Neutrophil (primary cell): ENCODE measurements at regions not wholly inside any gene's neighbourhood (a gene's known extent, or its start where the extent isn't known, plus 50 kb on each side); places are given as distances from the start of the nearest gene placed in this dataset.

Source experiments
- H3K27ac ChIP-seq: fragments of 200-600 bp; sonication (generic); 2 replicates; pipeline ENCODE4 v1.5.1; 2016; ENCODE audit warnings: mild to moderate bottlenecking, moderate library complexity
- H3K27me3 ChIP-seq: fragments of 200-600 bp; sonication (generic); 2 replicates; pipeline ENCODE4 v1.6.0; 2016; ENCODE audit warnings: mild to moderate bottlenecking
- H3K36me3 ChIP-seq: fragments of 200-600 bp; sonication (generic); 2 replicates; pipeline ENCODE4 v1.5.1; 2017
- H3K4me1 ChIP-seq, 2 experiments: fragments of 200-600 bp in 1 of 2; sonication (generic) in 1 of 2; 1 replicate in 1 of 2; 2 replicates in 1 of 2; pipeline versions ENCODE4 v1.5.1 to v1.6.1; 2013 to 2016; ENCODE audit warnings: low read depth in 1 of 2, low read length in 1 of 2, mild to moderate bottlenecking in 1 of 2, moderate library complexity in 1 of 2; ENCODE audit not compliant: control insufficient read depth in 1 of 2, insufficient read depth in 1 of 2
- H3K4me3 ChIP-seq, 2 experiments: fragments of 200-600 bp in 1 of 2; sonication (generic) in 1 of 2; 1 replicate in 1 of 2; 2 replicates in 1 of 2; pipeline ENCODE4 v1.5.1; 2013 to 2016; ENCODE audit warnings: low read depth in 1 of 2, low read length in 1 of 2, mild to moderate bottlenecking in 1 of 2, moderate library complexity in 1 of 2
- H3K9me3 ChIP-seq: fragments of 200-600 bp; sonication (generic); 2 replicates; pipeline ENCODE4 v1.5.1; 2016
- CTCF ChIP-seq: fragments of 200-600 bp; sonication (generic); IDR thresholded peaks from 2 replicates; pipeline ENCODE4 v1.5.1; 2016; ENCODE audit warnings: antibody characterized with exemption

GRCh38 chr22:22346401-22347107 is 102.0 kb downstream of the VPREB1 start:
- H3K27ac ChIP-seq: no peak overlapping the region
- H3K27me3 ChIP-seq: peaks cover 29% of the 10 kb centered on the region

GRCh38 chr22:22348127-22348814 is 103.7 kb downstream of the VPREB1 start:
- Histone ChIP-seq H3K36me3 (no peaks in the 10 kb centered on the region), H3K9me3 (no peaks in the 10 kb centered on the region), H3K4me3 (no peak overlapping the region), H3K4me1 (peaks cover 9 to 13% of the 10 kb centered on the region in 2 experiments), H3K27me3 (peaks cover 32% of the 10 kb centered on the region), H3K27ac (no peak overlapping the region)
- no peak for TF ChIP-seq CTCF

More at GRCh38 chr22:22346401-22347107, 102.0 kb downstream of the VPREB1 start:
- Histone ChIP-seq H3K36me3 (no peaks in the 10 kb centered on the region), H3K9me3 (no peaks in the 10 kb centered on the region), H3K4me3 (no peak overlapping the region), H3K4me1 (peaks cover 14 to 20% of the 10 kb centered on the region in 2 experiments)
- TF ChIP-seq CTCF: no peak

- no peak overlapping the region for H3K27ac ChIP-seq
- TF ChIP-seq CTCF: no peak
- no peak overlapping the region for H3K4me3 ChIP-seq
- no peaks in the 10 kb centered on the region for H3K36me3 ChIP-seq
- peaks cover 2 to 7% of the 10 kb centered on the region in 2 experiments for H3K4me1 ChIP-seq
- peaks cover 32% of the 10 kb centered on the region for H3K27me3 ChIP-seq
- no peaks in the 10 kb centered on the region for H3K9me3 ChIP-seq
Observed at GRCh38 chr22:22348815-22349454, 104.3 kb downstream of the VPREB1 start.

- H3K27ac ChIP-seq: no peak overlapping the region
- TF ChIP-seq CTCF: no peak
- H3K4me1 ChIP-seq: peaks cover 0 to 2% of the 10 kb centered on the region in 2 experiments
- H3K36me3 ChIP-seq: no peaks in the 10 kb centered on the region
- no peak overlapping the region for H3K4me3 ChIP-seq
- no peaks in the 10 kb centered on the region for H3K9me3 ChIP-seq
- peaks cover 32% of the 10 kb centered on the region for H3K27me3 ChIP-seq
Observed at GRCh38 chr22:22349455-22349836, 104.9 kb downstream of the VPREB1 start.

GRCh38 chr22:22351366-22351765 is 106.8 kb downstream of the VPREB1 start:
- H3K9me3 ChIP-seq: no peaks in the 10 kb centered on the region
- H3K36me3 ChIP-seq: no peaks in the 10 kb centered on the region
- H3K4me3 ChIP-seq: no peak overlapping the region
- H3K4me1 ChIP-seq: no peaks in the 10 kb centered on the region
- TF ChIP-seq CTCF: no peak
- H3K27me3 ChIP-seq: peaks cover 32% of the 10 kb centered on the region
- H3K27ac ChIP-seq: no peak overlapping the region
